HG03558 (cell line): ENCODE measurements at regions not wholly inside any gene's neighbourhood (a gene's known extent, or its start where the extent isn't known, plus 50 kb on each side); places are given as distances from the start of the nearest gene placed in this dataset.
"Not testable (repeated sequence)": the region's sequence is repeated elsewhere in the genome, so short reads cannot be mapped to it uniquely, and the experiment has no call there.

Experiments used
- ATAC-seq: cut with Tn5 transposase; IDR thresholded peaks from one replicate; pipeline ENCODE4 v1.9.1; 2021; ENCODE audit warnings: moderate number of reproducible peaks; ENCODE audit not compliant: unreplicated experiment; ENCODE audit errors: extremely low read depth

GRCh38 chr5:173392172-173392571 is 64.0 kb upstream of the STC2 start:
- no peak for ATAC-seq

- ATAC-seq, result no peak
Observed at GRCh38 chr5:173391031-173391430, 62.8 kb upstream of the STC2 start.

GRCh38 chr5:173387293-173387692 is 59.1 kb upstream of the STC2 start:
- ATAC-seq, result not testable (repeated sequence)

GRCh38 chr5:173385832-173386360 is 57.7 kb upstream of the STC2 start:
- no peak for ATAC-seq

- ATAC-seq, result no peak
Observed at GRCh38 chr5:173383711-173384110, 55.5 kb upstream of the STC2 start.

- ATAC-seq, result no peak
Observed at GRCh38 chr5:173378727-173379126, 50.5 kb upstream of the STC2 start.
